ENCODE measurements at regions not wholly inside any gene's neighbourhood (a gene's known extent, or its start where the extent isn't known, plus 50 kb on each side); places are given as distances from the start of the nearest gene placed in this dataset.

DNA sequence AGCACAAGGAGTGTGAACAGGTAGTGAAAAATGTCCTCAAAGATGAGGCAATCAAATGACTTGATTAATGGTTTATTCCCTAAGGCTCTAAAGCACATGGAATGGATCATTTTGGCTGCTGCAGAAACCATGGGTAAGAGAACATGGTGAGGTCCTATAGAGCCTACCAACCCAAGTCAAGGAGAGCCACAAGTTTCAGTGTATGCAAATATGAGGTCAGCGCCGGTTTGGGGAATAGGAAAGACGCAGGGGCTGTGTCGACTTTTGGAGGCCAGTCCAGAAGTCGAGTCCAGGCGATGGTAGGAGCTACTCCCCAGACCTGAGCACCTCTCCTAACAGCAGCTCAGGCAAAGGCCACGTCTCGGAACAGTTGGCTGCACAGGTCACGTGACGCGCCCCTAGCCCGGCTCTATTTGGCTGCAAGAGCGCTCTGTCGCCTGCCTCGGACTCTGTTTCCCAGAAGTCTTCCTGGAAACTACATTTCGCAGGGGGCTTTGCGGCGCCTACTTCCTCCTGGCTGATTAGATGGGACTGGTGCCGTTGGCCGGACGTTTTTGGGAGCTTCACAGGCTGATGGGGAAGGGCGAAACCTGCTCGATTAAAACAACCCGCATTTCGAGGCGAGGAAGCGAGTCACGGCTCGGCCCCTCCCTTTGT is 74.4 kb upstream of the CHD6 start:
- TF ChIP-seq SPI1 (IDR thresholded peaks at IDR 0.05; ENCODE audit: borderline replicate concordance, low read depth) = peak; percentile 25; the same call in 1 of the 2 replicates
- TF ChIP-seq, protein P1, sequence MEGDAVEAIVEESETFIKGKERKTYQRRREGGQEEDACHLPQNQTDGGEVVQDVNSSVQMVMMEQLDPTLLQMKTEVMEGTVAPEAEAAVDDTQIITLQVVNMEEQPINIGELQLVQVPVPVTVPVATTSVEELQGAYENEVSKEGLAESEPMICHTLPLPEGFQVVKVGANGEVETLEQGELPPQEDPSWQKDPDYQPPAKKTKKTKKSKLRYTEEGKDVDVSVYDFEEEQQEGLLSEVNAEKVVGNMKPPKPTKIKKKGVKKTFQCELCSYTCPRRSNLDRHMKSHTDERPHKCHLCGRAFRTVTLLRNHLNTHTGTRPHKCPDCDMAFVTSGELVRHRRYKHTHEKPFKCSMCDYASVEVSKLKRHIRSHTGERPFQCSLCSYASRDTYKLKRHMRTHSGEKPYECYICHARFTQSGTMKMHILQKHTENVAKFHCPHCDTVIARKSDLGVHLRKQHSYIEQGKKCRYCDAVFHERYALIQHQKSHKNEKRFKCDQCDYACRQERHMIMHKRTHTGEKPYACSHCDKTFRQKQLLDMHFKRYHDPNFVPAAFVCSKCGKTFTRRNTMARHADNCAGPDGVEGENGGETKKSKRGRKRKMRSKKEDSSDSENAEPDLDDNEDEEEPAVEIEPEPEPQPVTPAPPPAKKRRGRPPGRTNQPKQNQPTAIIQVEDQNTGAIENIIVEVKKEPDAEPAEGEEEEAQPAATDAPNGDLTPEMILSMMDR (IDR thresholded peaks at IDR 0.05; ENCODE audit: insufficient read depth, low read length) = no peak
- TF ChIP-seq, protein P2, sequence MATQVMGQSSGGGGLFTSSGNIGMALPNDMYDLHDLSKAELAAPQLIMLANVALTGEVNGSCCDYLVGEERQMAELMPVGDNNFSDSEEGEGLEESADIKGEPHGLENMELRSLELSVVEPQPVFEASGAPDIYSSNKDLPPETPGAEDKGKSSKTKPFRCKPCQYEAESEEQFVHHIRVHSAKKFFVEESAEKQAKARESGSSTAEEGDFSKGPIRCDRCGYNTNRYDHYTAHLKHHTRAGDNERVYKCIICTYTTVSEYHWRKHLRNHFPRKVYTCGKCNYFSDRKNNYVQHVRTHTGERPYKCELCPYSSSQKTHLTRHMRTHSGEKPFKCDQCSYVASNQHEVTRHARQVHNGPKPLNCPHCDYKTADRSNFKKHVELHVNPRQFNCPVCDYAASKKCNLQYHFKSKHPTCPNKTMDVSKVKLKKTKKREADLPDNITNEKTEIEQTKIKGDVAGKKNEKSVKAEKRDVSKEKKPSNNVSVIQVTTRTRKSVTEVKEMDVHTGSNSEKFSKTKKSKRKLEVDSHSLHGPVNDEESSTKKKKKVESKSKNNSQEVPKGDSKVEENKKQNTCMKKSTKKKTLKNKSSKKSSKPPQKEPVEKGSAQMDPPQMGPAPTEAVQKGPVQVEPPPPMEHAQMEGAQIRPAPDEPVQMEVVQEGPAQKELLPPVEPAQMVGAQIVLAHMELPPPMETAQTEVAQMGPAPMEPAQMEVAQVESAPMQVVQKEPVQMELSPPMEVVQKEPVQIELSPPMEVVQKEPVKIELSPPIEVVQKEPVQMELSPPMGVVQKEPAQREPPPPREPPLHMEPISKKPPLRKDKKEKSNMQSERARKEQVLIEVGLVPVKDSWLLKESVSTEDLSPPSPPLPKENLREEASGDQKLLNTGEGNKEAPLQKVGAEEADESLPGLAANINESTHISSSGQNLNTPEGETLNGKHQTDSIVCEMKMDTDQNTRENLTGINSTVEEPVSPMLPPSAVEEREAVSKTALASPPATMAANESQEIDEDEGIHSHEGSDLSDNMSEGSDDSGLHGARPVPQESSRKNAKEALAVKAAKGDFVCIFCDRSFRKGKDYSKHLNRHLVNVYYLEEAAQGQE (IDR thresholded peaks at IDR 0.05; ENCODE audit: insufficient replicate concordance, low read depth) = no peak
- TF ChIP-seq POLR2AphosphoS5 (IDR thresholded peaks at IDR 0.05; ENCODE audit: low read depth) = no peak

Measured in HL-60 (cell line).